ENCODE measurements at regions not wholly inside any gene's neighbourhood (a gene's known extent, or its start where the extent isn't known, plus 50 kb on each side); places are given as distances from the start of the nearest gene placed in this dataset.

DNA sequence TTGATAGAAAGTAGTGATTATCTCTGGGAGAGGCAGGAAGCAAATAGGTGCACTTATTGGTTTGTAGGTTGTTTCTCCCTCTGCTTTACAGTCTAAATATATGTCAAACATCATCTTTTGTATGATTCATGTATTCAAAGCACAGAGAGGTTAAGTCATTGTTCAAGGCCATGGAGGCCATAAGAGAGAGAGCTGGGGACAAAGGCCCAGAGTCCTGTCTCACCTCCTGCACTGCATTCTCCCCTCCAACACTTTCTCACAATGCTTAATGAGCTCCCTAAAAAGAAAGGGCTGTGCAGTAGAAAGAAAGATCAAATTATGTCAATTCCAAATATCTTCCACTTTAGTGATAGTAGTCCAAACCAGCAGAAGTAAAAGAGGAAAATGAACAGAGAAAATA is 180.4 kb upstream of the DIO3 start:
- Histone ChIP-seq H3K4me3 (IDR thresholded peaks at IDR 0.05; ENCODE audit: insufficient read depth, low read depth, low read length) (no peak overlapping the region), H3K9ac (no peak overlapping the region), H3K4me1 (ENCODE audit: low read depth, poor library complexity, severe bottlenecking) (no peaks in the 10 kb centered on the region), H3K27ac (no peak overlapping the region), H3K36me3 (ENCODE audit: insufficient read depth) (no peaks in the 10 kb centered on the region), H3K27me3 (ENCODE audit: insufficient read depth, low read depth) (no peaks in the 10 kb centered on the region), H3K4me2 (no peak overlapping the region), H4K20me1 (ENCODE audit: insufficient read depth) (no peaks in the 10 kb centered on the region), H3K79me2 (ENCODE audit: insufficient read depth, low read depth) (no peaks in the 10 kb centered on the region), H2AFZ (ENCODE audit: low read depth) (no peak overlapping the region)
- TF ChIP-seq, protein P1, sequence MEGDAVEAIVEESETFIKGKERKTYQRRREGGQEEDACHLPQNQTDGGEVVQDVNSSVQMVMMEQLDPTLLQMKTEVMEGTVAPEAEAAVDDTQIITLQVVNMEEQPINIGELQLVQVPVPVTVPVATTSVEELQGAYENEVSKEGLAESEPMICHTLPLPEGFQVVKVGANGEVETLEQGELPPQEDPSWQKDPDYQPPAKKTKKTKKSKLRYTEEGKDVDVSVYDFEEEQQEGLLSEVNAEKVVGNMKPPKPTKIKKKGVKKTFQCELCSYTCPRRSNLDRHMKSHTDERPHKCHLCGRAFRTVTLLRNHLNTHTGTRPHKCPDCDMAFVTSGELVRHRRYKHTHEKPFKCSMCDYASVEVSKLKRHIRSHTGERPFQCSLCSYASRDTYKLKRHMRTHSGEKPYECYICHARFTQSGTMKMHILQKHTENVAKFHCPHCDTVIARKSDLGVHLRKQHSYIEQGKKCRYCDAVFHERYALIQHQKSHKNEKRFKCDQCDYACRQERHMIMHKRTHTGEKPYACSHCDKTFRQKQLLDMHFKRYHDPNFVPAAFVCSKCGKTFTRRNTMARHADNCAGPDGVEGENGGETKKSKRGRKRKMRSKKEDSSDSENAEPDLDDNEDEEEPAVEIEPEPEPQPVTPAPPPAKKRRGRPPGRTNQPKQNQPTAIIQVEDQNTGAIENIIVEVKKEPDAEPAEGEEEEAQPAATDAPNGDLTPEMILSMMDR (conservative IDR thresholded peaks at IDR 0.05; ENCODE audit: low read depth, low read length), result no peak

DNA sequence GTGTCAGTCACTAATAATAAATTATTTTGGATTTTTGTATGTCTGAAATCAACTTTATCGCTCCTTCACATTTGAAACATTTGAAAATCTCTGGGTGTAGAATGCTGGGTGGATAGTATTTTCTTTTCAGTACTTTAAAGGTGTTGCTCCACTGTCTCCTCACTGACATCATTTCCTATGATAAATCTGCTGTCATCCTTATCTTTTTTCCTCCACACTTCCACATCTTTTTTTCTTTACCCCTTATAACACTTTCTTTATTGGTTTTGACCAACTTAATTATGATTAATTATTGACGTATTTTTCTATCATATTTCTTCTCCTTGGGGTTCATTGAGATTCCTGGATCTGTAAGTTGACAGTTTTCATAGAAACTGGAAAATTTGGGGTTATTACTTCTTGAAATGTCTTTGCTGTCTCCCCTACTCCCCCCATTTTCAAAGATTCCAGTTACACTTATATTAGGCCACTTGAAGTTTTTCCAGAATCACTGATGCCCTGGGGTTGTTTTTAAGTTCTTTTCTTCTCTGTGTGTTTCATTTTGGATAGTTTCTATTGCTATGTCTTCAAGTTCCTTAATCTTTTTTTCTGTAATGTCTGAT is 177.5 kb upstream of the DIO3 start:
- Histone ChIP-seq H3K4me3 (IDR thresholded peaks at IDR 0.05; ENCODE audit: insufficient read depth, low read depth, low read length) (no peak overlapping the region), H3K9ac (no peak overlapping the region), H3K36me3 (ENCODE audit: insufficient read depth) (no peaks in the 10 kb centered on the region), H2AFZ (ENCODE audit: low read depth) (no peak overlapping the region), H4K20me1 (ENCODE audit: insufficient read depth) (no peaks in the 10 kb centered on the region), H3K79me2 (ENCODE audit: insufficient read depth, low read depth) (no peaks in the 10 kb centered on the region), H3K4me1 (ENCODE audit: low read depth, poor library complexity, severe bottlenecking) (no peaks in the 10 kb centered on the region), H3K27ac (no peak overlapping the region), H3K4me2 (no peak overlapping the region), H3K27me3 (ENCODE audit: insufficient read depth, low read depth) (no peaks in the 10 kb centered on the region)
- TF ChIP-seq, protein P1 (conservative IDR thresholded peaks at IDR 0.05; ENCODE audit: low read depth, low read length), result no peak

- Histone ChIP-seq H2AFZ (ENCODE audit: low read depth) (no peak overlapping the region), H3K27ac (no peak overlapping the region), H4K20me1 (ENCODE audit: insufficient read depth) (no peaks in the 10 kb centered on the region), H3K4me2 (no peak overlapping the region), H3K79me2 (ENCODE audit: insufficient read depth, low read depth) (no peaks in the 10 kb centered on the region), H3K9ac (no peak overlapping the region), H3K4me1 (ENCODE audit: low read depth, poor library complexity, severe bottlenecking) (no peaks in the 10 kb centered on the region), H3K36me3 (ENCODE audit: insufficient read depth) (no peaks in the 10 kb centered on the region), H3K4me3 (IDR thresholded peaks at IDR 0.05; ENCODE audit: insufficient read depth, low read depth, low read length) (no peak overlapping the region), H3K27me3 (ENCODE audit: insufficient read depth, low read depth) (no peaks in the 10 kb centered on the region)
- TF ChIP-seq, protein P1 (conservative IDR thresholded peaks at IDR 0.05; ENCODE audit: low read depth, low read length), result no peak
These were observed 166.9 kb upstream of the DIO3 start for GRCh38 chr14:101394374-101394773.

GRCh38 chr14:101395779-101396178 is 165.5 kb upstream of the DIO3 start:
- TF ChIP-seq, protein P1 (conservative IDR thresholded peaks at IDR 0.05; ENCODE audit: low read depth, low read length), result no peak
- Histone ChIP-seq H3K4me1 (ENCODE audit: low read depth, poor library complexity, severe bottlenecking) (no peaks in the 10 kb centered on the region), H3K36me3 (ENCODE audit: insufficient read depth) (no peaks in the 10 kb centered on the region)

More at GRCh38 chr14:101395779-101396178, 165.5 kb upstream of the DIO3 start:
- Histone ChIP-seq H3K27ac (no peak overlapping the region), H3K4me2 (no peak overlapping the region), H4K20me1 (ENCODE audit: insufficient read depth) (no peaks in the 10 kb centered on the region), H3K9ac (no peak overlapping the region), H3K27me3 (ENCODE audit: insufficient read depth, low read depth) (no peaks in the 10 kb centered on the region), H3K79me2 (ENCODE audit: insufficient read depth, low read depth) (no peaks in the 10 kb centered on the region), H2AFZ (ENCODE audit: low read depth) (no peak overlapping the region), H3K4me3 (IDR thresholded peaks at IDR 0.05; ENCODE audit: insufficient read depth, low read depth, low read length) (no peak overlapping the region)
